Left colon (tissue), 2 donors: ENCODE measurements at regions not wholly inside any gene's neighbourhood (a gene's known extent, or its start where the extent isn't known, plus 50 kb on each side); places are given as distances from the start of the nearest gene placed in this dataset.
"Not testable (repeated sequence)": the region's sequence is repeated elsewhere in the genome, so short reads cannot be mapped to it uniquely, and the experiment has no call there.

ENCODE experiments used
- ATAC-seq: fragments of 200-7000 bp; cut with Tn5 transposase; one replicate; pipeline ENCODE4 v1.9.1; 2020; ENCODE audit warnings: mild to moderate bottlenecking, moderate library complexity
- DNase-seq, 2 donors: peaks; one replicate each; pipeline ENCODE4 v3.0.0-alpha.2; 2020
- intact Hi-C, 2 donors: fragments of 100-400 bp; cut with DNase I in 1 of 2; cut with micrococcal nuclease in 1 of 2; formaldehyde crosslinking; loops; one replicate each; pipeline versions ENCODE4 v1.11.2 to v1.14.0; 2022; cut with DNase I, micrococcal nuclease
- donor health status: DM: no; HTN: no; CAD: no.
- donor health status: DM: yes; HTN: yes; CAD: no.

- ATAC-seq = no peak
- DNase-seq = no peak
- intact Hi-C loops = no loop called here
Observed at GRCh38 chr6:14396392-14396791, 278.8 kb downstream of the CD83 start.

- no peak for ATAC-seq
- peak in 1 of 2 donors; percentile 44 for DNase-seq
- intact Hi-C loops = no loop called here
Observed at GRCh38 chr6:14396826-14397517, 279.4 kb downstream of the CD83 start.

GRCh38 chr6:14397518-14397901, 279.9 kb downstream of the CD83 start:
- ATAC-seq (no peak), DNase-seq (no peak)
- intact Hi-C loops = no loop called here

GRCh38 chr6:14398953-14399352, 281.4 kb downstream of the CD83 start:
- intact Hi-C loops = no loop called here
- DNase-seq (no peak), ATAC-seq (no peak)

GRCh38 chr6:14399635-14400034, 282.1 kb downstream of the CD83 start:
- ATAC-seq (no peak), DNase-seq (no peak)
- intact Hi-C loops = no loop called here

- intact Hi-C loops = no loop called here
- no peak for ATAC-seq
- DNase-seq = no peak
Observed at GRCh38 chr6:14401246-14401645, 283.7 kb downstream of the CD83 start.

GRCh38 chr6:14406614-14407331, 289.2 kb downstream of the CD83 start:
- intact Hi-C loops = no loop called here

GRCh38 chr6:14408446-14408845, 290.9 kb downstream of the CD83 start:
- ATAC-seq = no peak
- intact Hi-C loops = no loop called here
- no peak for DNase-seq

More at GRCh38 chr6:14406614-14407331, 289.2 kb downstream of the CD83 start:
- ATAC-seq = no peak
- DNase-seq = no peak

GRCh38 chr6:14412026-14412425, 294.5 kb downstream of the CD83 start:
- DNase-seq (no peak), ATAC-seq (no peak)
- intact Hi-C loops = no loop called here

GRCh38 chr6:14415452-14415851, 297.9 kb downstream of the CD83 start:
- DNase-seq (no peak), ATAC-seq (no peak)
- intact Hi-C loops = no loop called here

- ATAC-seq = peak; percentile 62
- DNase-seq = no peak
- intact Hi-C loops = no loop called here
Observed at GRCh38 chr6:14417377-14417776, 299.8 kb downstream of the CD83 start.

- not testable (repeated sequence) for ATAC-seq
Observed at GRCh38 chr6:14419224-14419623, 301.7 kb downstream of the CD83 start.

GRCh38 chr6:14422061-14422460, 304.5 kb downstream of the CD83 start:
- DNase-seq = no peak
- no peak for ATAC-seq
- intact Hi-C loops = no loop called here

More at GRCh38 chr6:14419224-14419623, 301.7 kb downstream of the CD83 start:
- intact Hi-C loops, DNase-seq: not testable (repeated sequence)

GRCh38 chr6:14422917-14423316, 305.3 kb downstream of the CD83 start:
- intact Hi-C loops = no loop called here
- no peak for ATAC-seq

GRCh38 chr6:14423330-14423729, 305.8 kb downstream of the CD83 start:
- DNase-seq = no peak
- intact Hi-C loops = no loop called here
- ATAC-seq = no peak

More at GRCh38 chr6:14422917-14423316, 305.3 kb downstream of the CD83 start:
- DNase-seq = no peak

- ATAC-seq = no peak
- DNase-seq = no peak
- intact Hi-C loops = no loop called here
Observed at GRCh38 chr6:14423955-14424354, 306.4 kb downstream of the CD83 start.

- intact Hi-C loops = no loop called here
- no peak for DNase-seq
- ATAC-seq = no peak
Observed at GRCh38 chr6:14425805-14426204, 308.2 kb downstream of the CD83 start.

- DNase-seq (no peak), ATAC-seq (no peak)
- intact Hi-C loops = no loop called here
Observed at GRCh38 chr6:14426281-14426680, 308.7 kb downstream of the CD83 start.

GRCh38 chr6:14428269-14428668, 310.7 kb downstream of the CD83 start:
- ATAC-seq (no peak), DNase-seq (no peak)
- intact Hi-C loops = no loop called here

GRCh38 chr6:14429396-14429795, 311.8 kb downstream of the CD83 start:
- intact Hi-C loops = no loop called here
- ATAC-seq = no peak

GRCh38 chr6:14430218-14430617, 312.6 kb downstream of the CD83 start:
- intact Hi-C loops = no loop called here
- no peak for ATAC-seq
- no peak for DNase-seq

More at GRCh38 chr6:14429396-14429795, 311.8 kb downstream of the CD83 start:
- DNase-seq = no peak
